ENCODE measurements at regions not wholly inside any gene's neighbourhood (a gene's known extent, or its start where the extent isn't known, plus 50 kb on each side); places are given as distances from the start of the nearest gene placed in this dataset.
"Not testable (repeated sequence)": the region's sequence is repeated elsewhere in the genome, so short reads cannot be mapped to it uniquely, and the experiment has no call there.

DNA sequence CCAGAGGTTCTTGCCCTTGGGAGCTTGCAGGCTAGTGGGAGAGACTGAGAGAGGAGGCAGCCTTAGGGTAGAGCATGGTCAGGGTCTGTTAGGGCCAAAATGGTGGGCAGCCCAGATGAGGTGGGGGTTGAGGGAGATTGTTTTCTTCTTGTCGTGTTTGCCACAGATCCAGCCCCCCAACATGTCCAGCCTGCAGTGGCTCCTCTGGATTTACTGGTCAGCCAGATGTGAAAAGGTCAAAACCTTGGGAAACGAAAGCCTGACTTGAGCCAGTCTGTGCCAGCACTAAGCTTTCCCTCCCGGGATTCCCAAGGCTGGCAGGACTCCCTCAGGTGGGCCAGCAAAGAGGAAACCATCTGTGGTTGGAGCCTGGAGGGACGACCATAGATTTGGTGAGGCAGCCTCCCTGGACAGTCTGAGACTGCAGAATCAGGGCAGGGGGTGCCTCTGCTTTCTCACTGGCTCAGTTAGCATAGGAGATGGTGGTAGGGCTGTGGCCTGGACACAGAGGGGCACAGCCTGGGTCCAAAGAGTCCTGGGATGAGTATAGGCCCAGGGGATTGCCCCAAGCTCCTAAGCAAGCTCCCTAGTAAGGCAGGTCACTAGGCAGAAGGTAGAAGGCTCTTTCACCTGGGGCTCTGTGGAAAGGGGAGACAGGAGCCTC, 51.2 kb upstream of the PRR23C start:
- DNase-seq (ENCODE audit: low read depth, low spot score), result no peak
- in situ Hi-C loops (cut with HindIII; ENCODE audit: low pct_unique_long_range_greater_than_20kb, low sequenced_read_pairs), result no loop called here

DNA sequence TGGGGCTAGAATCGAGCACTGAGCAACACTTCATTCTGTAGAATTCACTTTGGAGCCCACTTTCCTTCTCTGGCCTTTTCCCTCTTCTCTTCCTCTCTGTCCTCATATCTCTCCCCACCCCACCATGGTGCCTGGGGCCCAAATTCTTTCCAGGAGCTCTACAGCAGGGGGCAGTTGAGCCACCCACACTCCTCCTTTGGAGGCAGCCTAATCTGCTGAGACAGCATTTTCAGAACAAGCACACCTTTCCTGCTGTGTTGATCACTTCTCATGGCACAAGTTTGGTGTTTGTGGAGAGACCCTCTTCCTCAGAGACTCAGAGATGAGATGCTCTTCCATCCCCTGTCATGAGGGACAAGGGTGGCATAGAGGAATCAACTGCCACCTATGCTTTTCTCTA, 52.0 kb upstream of the PRR23C start:
- DNase-seq (ENCODE audit: low read depth, low spot score), result no peak
- in situ Hi-C loops (cut with HindIII; ENCODE audit: low pct_unique_long_range_greater_than_20kb, low sequenced_read_pairs), result no loop called here

DNA sequence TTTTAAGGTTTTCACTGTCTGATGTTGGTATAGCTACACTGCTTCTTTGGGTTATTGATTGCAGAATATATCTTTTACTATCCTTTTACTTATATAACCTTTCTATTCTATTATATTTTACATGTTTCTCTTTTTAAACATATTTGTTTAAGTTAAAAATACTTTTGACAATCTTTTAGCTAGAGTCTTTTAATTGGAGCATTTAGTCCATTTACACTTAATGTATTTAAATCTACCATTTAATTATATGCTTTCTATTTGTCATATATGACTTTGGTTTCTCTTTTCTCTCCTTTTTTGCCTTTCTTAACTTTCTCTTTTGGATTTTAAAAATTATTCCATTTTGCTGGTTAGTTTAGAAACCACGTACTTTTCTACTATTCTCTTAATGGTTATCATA, 53.7 kb upstream of the PRR23C start:
- DNase-seq (ENCODE audit: low read depth, low spot score), result no peak
- in situ Hi-C loops (cut with HindIII; ENCODE audit: low pct_unique_long_range_greater_than_20kb, low sequenced_read_pairs), result no loop called here

DNA sequence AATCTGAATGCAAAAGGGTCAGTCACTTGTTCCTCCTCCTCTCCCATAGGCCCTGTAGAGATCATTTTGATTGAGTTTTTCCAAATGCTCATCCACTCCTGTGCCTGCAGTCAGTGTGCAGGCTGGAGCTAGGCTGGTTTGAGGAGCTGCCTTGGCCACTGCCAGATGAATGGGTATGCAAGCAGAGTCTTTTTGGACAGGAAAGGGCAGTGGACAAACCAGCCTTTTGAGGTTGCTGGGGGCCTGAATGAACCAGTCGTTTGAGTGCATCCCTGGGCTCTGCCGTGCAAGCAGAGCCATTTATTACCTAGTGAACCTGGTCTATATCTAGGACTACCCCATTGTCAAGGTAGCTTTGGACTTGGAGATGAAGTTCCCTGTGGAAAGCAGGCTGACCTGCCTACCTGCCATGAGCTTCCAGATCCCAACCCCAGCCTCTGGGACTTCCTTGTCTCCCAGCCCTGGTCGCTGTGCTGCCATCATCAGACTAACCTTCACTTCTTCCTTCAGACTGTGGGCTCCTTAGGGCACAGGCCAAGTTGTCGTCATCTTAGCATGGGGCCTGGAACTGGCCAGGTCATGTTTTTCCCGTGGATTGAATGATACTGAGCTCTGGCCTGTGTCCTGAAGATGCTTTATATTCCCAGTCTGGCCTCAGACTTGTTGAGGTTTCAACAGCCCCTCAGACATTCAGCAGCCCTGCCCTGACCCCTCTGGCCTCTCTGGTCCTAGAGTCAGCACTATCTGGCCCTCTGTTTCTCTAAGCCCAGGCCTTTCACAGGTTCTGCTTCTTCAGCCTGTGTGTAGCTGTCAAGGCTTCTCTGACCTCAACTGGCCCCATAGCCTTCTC, 55.5 kb upstream of the PRR23C start:
- no peak for DNase-seq (ENCODE audit: low read depth, low spot score)
- in situ Hi-C loops (cut with HindIII; ENCODE audit: low pct_unique_long_range_greater_than_20kb, low sequenced_read_pairs), result no loop called here

DNA sequence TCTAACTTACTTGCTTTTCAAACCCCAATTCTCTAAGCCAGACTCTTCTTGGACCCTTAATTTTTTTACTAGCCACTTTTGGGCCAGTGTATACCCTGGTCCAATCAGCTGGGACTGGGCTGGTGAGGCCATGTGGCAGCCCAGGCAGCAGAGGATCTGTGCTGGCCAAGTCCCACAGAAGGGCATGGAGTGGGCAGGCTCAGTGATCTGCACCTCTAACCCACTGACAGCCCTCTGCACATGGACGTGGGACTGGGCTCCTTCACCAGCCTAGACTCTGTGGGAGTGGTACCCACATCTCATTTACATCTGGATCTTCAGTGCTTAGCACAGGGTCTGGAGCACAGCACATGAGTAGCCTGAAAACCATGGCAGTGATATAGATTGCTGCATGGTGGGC, 56.1 kb upstream of the PRR23C start:
- no peak for DNase-seq (ENCODE audit: low read depth, low spot score)
- in situ Hi-C loops (cut with HindIII; ENCODE audit: low pct_unique_long_range_greater_than_20kb, low sequenced_read_pairs), result no loop called here

DNA sequence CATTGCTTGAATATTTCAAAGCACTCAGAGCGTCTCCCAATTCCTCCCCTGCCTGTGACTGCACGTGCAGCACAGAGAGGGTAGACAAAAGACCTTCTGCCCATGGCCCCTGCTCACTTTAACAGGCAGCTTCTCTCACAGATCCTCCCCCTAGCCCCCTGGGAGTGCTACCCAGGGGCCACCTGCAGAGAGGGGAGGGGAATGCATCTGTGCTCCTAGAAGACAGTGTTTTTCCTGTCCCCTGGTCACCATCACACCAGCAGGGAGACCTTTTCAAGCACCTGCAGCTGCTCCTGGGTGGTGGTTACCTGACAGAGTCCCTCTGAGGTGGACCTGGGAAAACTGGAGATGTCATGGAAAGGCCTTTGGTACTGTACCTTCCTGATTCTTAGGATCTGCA, 56.7 kb upstream of the PRR23C start:
- in situ Hi-C loops (cut with HindIII; ENCODE audit: low pct_unique_long_range_greater_than_20kb, low sequenced_read_pairs), result no loop called here

DNA sequence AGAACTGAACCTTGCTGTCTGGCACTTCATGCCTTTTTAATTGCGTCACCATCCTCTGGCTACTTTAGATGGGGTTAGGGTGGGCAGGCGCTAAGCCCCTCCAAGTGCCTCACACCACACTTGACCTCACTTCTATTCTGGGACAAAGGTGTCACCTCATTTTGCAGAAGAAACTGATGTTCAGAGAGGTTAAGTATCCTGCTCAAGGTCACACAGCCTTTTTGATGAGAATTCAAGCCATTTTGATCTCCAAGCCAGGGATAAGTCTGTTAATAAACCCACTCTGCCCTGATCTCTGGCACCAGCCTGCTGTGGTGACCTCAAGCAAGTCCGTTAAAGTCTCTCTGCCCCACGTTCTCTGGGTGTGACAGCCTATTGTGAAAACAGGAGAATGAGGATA, 58.8 kb upstream of the PRR23C start:
- DNase-seq (ENCODE audit: low read depth, low spot score), result no peak
- in situ Hi-C loops (cut with HindIII; ENCODE audit: low pct_unique_long_range_greater_than_20kb, low sequenced_read_pairs), result no loop called here

More for the DNA sequence above, 56.7 kb upstream of the PRR23C start:
- DNase-seq (ENCODE audit: low read depth, low spot score), result no peak

DNA sequence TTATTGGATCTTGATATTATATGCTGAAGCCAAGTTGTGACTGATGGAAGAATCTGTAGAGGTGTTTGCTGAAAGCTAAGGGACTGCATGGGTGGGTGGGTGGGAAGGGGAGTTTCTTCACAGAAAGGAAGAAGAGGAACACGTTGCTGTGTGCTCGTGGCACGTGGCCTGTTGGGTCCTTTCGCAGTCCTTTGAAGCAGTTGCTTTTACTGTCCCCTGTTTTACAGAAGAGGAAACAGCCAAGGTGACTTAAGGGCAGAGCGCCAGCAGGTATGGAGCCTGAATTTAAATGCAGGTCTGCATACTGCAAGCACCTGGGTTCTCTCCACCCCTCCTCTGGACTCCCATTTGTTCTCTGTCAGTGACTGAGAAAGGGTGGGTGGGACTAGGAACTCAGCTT, 59.4 kb upstream of the PRR23C start:
- no peak for DNase-seq (ENCODE audit: low read depth, low spot score)
- in situ Hi-C loops (cut with HindIII; ENCODE audit: low pct_unique_long_range_greater_than_20kb, low sequenced_read_pairs), result no loop called here

DNA sequence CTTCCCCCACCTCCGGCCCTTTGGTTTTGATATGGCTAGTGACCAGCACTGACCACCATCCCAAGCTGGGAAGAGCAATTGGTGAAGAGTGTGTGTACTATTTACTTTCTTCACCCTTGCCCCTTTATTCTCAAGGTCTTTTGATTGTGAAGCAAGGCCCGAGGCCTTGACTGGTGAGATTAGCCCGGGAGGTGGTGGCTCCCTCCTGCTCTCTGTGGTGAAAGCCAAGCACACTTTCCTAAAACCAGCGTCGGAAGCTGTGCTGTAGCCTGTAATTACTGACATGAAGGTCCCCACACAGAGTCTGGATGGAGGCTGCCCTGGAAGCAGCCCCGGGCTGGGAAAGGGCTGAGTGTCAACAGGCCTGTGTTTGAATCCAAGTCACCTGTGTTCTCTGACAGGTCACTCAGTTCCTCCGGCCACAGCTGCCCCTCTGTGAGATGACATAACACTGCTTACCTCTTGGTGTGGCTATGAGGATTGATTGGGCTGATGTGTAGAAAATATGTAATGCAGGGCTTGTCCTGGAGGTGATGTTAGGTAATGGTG, 60.5 kb upstream of the PRR23C start:
- no peak for DNase-seq (ENCODE audit: low read depth, low spot score)
- in situ Hi-C loops (cut with HindIII; ENCODE audit: low pct_unique_long_range_greater_than_20kb, low sequenced_read_pairs), result no loop called here

DNA sequence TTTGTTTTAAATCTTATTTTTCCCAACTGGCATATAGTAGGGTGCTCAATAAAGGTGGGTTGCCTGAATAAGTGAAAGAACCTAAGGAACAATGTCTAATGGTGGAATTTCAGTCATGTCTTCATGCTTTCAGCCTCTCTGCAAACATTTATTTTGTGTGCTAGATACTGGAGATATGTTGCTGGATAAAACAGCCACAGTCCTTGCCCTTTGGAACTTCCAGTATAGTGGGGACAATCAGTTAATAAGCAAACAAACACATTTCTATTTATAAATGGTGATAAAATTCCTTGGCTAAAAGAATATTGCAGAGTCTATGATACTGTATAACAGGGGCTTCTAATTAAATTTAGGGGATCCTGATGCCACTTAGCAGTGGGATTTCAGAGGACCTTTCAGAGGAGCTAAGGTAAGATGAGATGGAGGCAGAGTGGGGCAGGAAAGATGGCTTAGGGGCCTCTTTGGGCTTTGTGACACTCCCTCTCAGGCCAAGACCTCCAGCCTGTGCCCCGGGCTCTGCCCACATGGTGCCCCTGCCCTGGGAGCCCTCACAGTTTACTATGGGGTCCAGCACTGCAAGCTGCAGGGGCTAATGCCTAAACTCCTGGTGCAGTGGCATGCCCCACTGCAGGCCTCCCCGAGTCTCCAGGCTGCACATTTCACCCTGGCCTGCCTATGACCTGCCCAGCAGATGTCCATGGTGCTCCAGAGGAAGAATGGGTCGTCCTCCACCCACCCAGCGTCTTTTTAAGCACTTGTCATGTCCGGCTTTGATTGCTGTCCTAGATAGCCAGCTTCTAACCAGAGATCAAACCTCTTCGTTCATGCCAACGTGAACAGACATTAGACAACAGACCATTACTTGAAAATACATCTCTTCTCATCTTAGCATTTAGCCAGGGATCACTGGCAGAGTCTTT, 61.6 kb upstream of the PRR23C start:
- DNase-seq (ENCODE audit: low read depth, low spot score), result no peak
- in situ Hi-C loops (cut with HindIII; ENCODE audit: low pct_unique_long_range_greater_than_20kb, low sequenced_read_pairs), result no loop called here

DNA sequence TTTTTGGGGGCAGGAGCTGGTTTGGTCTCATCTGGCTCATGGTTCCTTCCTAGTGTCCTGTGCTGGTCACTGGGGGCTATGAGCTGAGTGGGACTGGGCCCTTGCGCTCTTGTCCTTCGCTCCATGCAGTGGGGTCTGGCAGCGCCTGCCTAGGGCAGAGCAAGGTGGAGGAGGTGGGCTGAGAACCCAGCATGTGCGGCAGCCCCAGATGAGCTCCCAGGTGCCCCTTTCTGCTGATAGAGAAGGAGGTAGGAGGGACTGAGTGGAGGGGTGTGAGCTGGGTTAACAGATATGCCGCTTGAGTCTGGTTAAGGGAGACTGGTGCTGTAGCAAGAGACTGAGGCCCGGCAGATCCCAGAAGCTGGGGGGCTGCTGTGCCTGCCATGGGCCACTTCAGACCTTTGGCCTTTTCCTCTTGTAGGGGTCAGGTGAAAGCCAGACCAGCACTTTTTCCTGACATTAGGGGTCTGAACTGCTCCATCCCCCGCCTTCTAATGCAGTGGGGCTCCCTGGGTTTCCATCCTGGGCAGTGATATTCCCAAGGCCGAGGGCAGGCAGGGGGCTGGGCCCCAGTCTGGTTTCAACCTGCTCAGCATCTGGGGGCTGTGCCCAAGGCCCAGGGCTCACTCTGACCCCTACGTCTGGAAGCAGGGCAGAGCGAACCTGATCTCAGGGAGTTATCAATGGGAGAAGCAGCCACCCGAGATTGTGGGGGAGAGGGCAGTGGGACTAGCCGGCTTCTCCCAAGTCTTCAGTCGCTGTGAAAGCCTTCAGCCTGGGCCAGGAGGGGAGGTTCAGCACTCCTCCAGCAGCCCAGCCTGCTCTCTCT, 62.9 kb upstream of the PRR23C start:
- in situ Hi-C loops (cut with HindIII; ENCODE audit: low pct_unique_long_range_greater_than_20kb, low sequenced_read_pairs), result no loop called here
- no peak for DNase-seq (ENCODE audit: low read depth, low spot score)

DNA sequence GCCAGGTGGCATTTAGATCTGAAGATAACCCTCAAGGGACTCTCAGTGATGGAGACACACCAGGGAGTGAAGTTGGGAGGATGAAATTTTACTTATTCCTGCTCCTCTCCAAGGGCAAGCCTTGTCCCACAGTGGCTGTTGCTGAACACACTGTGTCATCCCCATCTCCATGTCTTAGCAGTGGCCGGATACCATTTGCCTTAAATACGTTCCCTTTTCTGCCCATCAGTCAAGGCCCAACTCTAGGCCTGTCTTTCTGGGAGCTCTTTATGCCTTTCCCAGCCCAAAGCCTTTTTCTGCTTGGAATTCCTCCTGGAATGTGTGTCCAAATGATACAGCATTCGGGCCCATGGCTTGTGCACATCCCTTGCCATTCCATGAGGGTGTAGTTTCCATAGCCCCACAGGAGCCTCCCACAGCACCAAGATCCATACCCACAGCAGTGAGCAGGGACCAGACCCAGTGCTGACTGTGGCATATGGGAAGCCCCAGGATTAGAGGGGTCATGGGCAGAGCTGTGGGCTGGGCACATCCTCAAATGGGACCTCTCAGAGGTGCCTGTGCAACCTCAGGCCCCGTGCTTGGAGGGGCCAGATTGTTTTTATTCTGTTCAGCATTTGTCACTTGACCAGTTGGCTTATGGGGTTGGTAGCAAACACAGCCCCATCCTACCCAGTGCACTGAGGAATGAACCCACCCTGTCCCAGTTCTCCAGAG, 63.7 kb upstream of the PRR23C start:
- in situ Hi-C loops (cut with HindIII; ENCODE audit: low pct_unique_long_range_greater_than_20kb, low sequenced_read_pairs), result no loop called here
- no peak for DNase-seq (ENCODE audit: low read depth, low spot score)

DNA sequence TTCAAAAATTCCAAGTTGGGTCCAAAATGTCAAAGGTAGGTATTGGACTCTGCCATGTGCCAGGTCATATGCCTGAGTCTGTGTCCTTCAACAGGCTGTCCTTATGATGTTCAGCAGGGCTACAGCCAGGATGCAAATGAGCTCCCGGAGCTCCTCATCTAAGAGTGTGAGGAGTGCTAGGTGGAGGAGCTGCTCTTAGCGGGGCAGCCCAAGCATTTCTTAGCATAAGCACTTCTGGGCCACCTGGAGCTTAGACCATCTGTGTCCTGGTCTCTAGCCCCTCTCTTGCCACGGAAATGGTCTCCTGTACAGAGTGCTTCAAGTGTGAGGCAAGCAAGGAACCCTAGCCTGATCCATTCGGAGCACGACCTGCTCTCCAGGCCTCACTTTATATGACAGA, 64.6 kb upstream of the PRR23C start:
- in situ Hi-C loops (cut with HindIII; ENCODE audit: low pct_unique_long_range_greater_than_20kb, low sequenced_read_pairs), result no loop called here
- DNase-seq (ENCODE audit: low read depth, low spot score), result no peak

DNA sequence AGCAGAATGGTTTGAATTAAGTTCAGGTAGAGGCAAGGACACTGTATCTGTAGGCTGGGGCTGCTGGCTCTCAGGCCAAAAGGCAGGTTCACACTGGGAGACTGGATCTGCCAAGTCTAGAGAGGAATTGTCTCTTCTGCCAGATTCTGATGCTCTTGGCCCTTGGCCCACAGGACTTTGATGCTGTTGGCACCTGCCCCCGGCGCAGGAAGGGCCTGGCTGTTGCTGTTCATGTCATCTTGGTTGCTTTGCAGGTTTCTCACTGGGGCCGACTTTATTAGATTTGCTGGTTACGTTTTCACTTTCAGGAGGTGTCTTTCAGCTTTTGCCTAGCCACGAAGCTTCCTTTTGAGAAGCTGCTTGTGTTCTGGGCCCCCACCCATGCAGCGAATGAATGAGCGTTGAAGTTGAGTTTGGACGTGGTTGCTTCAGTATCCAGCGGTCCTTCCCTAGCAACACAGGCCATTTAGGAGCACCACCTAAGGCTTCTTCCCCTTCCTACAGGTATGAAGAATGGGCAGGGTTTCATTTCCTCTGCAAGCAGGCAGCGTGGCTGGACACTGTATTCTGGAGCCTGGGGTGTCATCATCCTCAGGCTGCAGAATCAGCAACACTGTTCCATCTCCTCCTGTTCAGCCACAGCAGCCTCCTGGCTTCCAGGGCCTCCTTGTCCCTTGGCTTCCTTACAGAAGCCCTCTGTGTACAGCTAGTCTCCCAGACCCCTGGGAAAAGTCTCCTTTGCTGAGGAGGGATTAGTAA, 65.6 kb upstream of the PRR23C start:
- in situ Hi-C loops (cut with HindIII; ENCODE audit: low pct_unique_long_range_greater_than_20kb, low sequenced_read_pairs), result loop anchor here (10.0 kb wide), 1 partner anchor 205 kb away; no protein-coding TSS in a partner anchor
- no peak for DNase-seq (ENCODE audit: low read depth, low spot score)

DNA sequence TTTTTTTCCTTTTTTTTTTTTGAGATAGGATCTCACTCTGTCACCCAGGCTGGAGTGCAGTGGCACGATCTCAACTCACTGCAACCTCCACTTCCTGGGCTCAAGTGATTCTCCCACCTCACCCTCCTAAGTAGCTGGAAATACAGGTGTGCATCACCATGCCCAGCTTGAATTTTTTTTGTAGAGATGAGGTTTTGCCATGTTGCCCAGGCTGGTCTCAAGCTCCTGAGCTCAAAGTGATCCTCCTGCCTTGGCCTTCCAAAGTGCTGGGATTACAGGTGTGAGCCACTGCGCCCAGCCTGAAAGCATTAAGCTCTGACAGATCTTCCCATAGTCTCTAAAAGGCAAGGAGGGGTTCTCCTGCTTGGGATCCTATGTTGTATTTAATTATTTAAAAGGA, 66.2 kb upstream of the PRR23C start:
- in situ Hi-C loops (cut with HindIII; ENCODE audit: low pct_unique_long_range_greater_than_20kb, low sequenced_read_pairs), result loop anchor here (10.0 kb wide), 1 partner anchor 204 kb away; no protein-coding TSS in a partner anchor
- DNase-seq (ENCODE audit: low read depth, low spot score), result not testable (repeated sequence)
